ENCODE measurements at regions not wholly inside any gene's neighbourhood (a gene's known extent, or its start where the extent isn't known, plus 50 kb on each side); places are given as distances from the start of the nearest gene placed in this dataset.

- no peaks in the 10 kb centered on the region for H3K4me1 ChIP-seq
- DNase-seq, result no peak
- H3K9me3 ChIP-seq, result no peaks in the 10 kb centered on the region
- H3K4me3 ChIP-seq, result no peak overlapping the region
- intact Hi-C loops (cut with DNase I), result no loop called here
- no peak for TF ChIP-seq CTCF (IDR thresholded peaks at IDR 0.05)
- H3K27ac ChIP-seq, result no peak overlapping the region
- H3K27me3 ChIP-seq (ENCODE audit: low read depth), result no peaks in the 10 kb centered on the region
- H3K36me3 ChIP-seq, result no peaks in the 10 kb centered on the region
- ATAC-seq, result no peak
Observed at GRCh38 chr11:128262463-128263345, 324.7 kb downstream of the ETS1 start.

GRCh38 chr11:128261011-128261421, 326.3 kb downstream of the ETS1 start:
- TF ChIP-seq CTCF (IDR thresholded peaks at IDR 0.05), result no peak
- Histone ChIP-seq H3K36me3 (no peaks in the 10 kb centered on the region), H3K27me3 (ENCODE audit: low read depth) (no peaks in the 10 kb centered on the region), H3K4me3 (no peak overlapping the region), H3K27ac (no peak overlapping the region), H3K4me1 (no peaks in the 10 kb centered on the region), H3K9me3 (no peaks in the 10 kb centered on the region)
- intact Hi-C loops (cut with DNase I), result no loop called here
- DNase-seq, result no peak
- no peak for ATAC-seq

- Histone ChIP-seq H3K9me3 (no peaks in the 10 kb centered on the region), H3K4me3 (no peak overlapping the region), H3K36me3 (no peaks in the 10 kb centered on the region), H3K27me3 (ENCODE audit: low read depth) (no peaks in the 10 kb centered on the region), H3K27ac (no peak overlapping the region), H3K4me1 (no peaks in the 10 kb centered on the region)
- ATAC-seq (no peak), DNase-seq (no peak)
- TF ChIP-seq CTCF (IDR thresholded peaks at IDR 0.05), result no peak
- intact Hi-C loops (cut with DNase I), result no loop called here
Observed at GRCh38 chr11:128260398-128260797, 327.0 kb downstream of the ETS1 start.

GRCh38 chr11:128259816-128260215, 327.5 kb downstream of the ETS1 start:
- intact Hi-C loops (cut with DNase I), result no loop called here
- no peak overlapping the region for H3K27ac ChIP-seq
- ATAC-seq, result no peak

GRCh38 chr11:128254941-128255340, 332.4 kb downstream of the ETS1 start:
- H3K36me3 ChIP-seq, result no peaks in the 10 kb centered on the region
- H3K4me3 ChIP-seq, result no peak overlapping the region
- DNase-seq (no peak), ATAC-seq (no peak)
- no peak for TF ChIP-seq CTCF (IDR thresholded peaks at IDR 0.05)
- intact Hi-C loops (cut with DNase I), result no loop called here
- H3K27ac ChIP-seq, result no peak overlapping the region
- H3K9me3 ChIP-seq, result no peaks in the 10 kb centered on the region
- H3K27me3 ChIP-seq (ENCODE audit: low read depth), result no peaks in the 10 kb centered on the region
- no peaks in the 10 kb centered on the region for H3K4me1 ChIP-seq

More at GRCh38 chr11:128259816-128260215, 327.5 kb downstream of the ETS1 start:
- H3K36me3 ChIP-seq, result no peaks in the 10 kb centered on the region
- H3K27me3 ChIP-seq (ENCODE audit: low read depth), result no peaks in the 10 kb centered on the region
- no peak overlapping the region for H3K4me3 ChIP-seq
- no peak for DNase-seq
- H3K9me3 ChIP-seq, result no peaks in the 10 kb centered on the region
- no peaks in the 10 kb centered on the region for H3K4me1 ChIP-seq
- no peak for TF ChIP-seq CTCF (IDR thresholded peaks at IDR 0.05)

Measured in lower lobe of right lung (tissue), 2 donors.